ENCODE measurements at regions not wholly inside any gene's neighbourhood (a gene's known extent, or its start where the extent isn't known, plus 50 kb on each side); places are given as distances from the start of the nearest gene placed in this dataset.
"Not testable (repeated sequence)": the region's sequence is repeated elsewhere in the genome, so short reads cannot be mapped to it uniquely, and the experiment has no call there.

DNA sequence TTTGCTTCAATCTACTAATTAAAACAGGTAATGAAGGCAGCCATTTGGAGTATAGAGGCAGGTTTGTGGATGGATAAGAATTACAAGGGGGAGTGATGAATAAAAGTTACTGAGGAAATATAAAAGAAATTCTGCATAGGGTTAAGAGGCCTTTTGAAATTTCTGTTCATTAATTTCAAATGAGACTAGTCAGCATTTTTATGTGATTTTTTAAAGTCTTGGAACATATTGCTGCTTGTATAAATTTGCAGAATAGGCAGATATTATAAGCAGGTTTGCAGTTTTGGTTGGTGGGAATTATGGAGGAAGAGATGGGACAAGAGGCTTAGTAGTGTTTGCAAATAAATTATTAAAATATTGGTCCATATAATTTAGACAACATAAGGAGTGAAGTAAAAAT is 750.4 kb upstream of the AGA start:
- DNase-seq, result no peak

DNA sequence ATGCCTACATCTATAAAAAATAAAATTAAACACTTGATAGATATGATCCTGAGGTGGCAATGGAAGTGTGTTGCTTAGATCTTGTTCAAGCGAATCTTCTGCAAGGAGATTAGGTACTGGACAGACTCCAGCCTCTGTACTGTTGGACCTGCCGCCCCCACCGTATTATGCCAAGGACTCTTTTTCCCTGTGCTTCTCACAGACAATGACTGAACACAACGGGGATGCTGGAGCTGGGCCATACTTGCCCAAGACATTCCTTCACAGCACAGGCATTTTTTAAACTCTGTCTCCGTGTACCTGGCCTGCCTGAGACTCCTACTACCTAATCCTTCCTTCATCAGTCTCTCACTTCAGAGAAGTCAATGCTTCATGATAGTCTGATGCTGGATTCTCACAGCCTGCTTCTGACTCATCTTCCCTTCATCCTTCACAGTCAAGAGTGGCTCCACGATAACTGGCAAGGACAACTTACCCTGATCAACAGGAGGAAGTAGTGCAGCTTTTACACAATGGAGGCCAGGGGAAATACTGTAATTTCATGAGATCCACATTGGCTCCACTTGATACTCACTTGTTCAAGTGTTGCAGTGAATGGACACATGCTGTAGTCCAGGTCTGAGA is 754.6 kb upstream of the AGA start:
- DNase-seq, result no peak

DNA sequence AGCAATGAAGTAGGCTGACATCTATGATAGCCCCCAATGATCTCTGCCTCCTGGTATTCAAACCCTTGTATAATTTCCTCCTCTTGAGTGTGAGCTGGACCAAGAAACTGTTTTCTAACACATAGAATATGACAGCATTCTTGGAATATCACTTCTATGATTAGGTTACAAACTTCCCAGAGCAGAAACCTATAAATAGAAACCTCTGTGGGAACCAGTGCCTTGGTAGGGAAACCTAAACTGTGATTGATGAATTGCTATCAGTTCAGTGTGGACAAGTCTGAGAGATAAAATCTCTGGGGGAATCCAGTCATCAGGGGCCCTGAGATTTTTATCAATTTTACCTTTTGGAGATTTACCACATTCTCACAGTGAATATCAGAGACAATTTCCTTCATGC is 756.5 kb upstream of the AGA start:
- no peak for DNase-seq

DNA sequence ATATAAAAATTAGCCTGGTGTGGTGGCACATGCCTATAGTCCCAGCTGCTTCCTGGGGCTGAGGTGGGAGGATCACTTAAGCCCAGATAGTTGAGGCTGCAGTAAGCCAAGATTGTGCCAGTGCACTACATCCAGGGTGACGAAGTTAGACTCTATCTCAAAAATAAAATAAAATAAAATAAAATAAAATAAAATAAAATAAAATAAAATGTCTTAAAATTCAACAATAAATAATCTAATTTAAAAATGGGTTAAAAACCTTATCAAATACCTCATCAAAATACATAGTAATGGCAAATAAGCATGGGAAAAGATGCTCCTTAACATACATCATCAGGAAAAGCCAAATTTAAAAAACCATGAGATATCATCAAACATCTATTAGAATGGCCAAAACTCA is 760.2 kb upstream of the AGA start:
- DNase-seq, result no peak

DNA sequence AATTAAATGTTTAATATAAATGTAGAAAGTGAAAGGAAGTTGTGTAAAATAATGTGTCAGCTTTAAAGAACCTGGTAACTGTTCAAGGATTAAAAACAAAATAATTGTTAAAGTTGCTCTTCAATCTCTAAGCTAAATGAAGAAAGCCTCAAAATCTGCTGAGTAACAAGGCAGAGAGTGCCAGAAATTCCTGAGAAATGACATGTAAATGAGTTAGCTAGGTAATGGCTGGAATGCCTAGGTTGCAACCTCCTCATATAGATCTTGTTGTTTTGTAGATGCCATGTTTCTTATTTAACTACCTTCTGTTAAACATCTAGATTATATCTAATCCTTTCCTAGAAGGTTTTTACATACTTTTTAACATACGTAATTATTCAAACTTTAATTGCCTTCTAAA is 763.6 kb upstream of the AGA start:
- no peak for DNase-seq

DNA sequence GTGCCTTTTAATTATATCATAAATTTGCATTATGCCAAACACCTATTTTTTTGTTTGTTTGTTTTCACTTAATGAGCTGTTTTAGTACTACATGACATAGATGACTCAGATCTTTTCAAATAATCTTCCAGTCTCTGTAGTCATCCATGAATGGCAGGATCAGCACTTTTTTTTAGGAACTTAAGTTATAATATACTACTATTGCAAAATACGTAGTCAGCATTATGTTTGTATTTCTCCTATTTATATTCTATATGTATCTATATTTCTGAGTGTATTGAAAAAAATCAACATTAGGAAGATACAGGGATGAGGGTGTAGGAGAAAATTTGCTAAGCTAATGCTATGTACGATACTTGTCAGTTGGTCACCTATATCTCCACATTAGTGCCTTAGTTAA is 773.1 kb upstream of the AGA start:
- no peak for DNase-seq

DNA sequence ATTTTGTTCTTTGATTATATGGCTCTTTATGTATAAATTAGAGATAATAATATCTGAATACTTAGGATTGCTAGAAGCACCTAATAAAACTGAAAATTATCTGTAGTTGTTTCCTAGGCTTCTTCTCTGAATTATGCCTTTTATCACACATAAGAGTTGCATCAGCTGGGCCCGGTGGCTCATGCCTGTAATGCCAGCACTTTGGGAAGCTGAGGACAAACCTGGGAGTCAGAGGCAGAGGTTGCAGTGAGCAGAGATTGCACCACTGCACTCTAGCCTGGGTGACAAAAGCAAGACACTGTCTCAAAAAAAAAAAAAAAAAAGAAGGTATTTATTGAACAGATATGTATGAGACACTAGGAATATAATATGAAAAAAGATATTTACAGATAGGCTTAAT is 773.5 kb upstream of the AGA start:
- DNase-seq, result no peak

DNA sequence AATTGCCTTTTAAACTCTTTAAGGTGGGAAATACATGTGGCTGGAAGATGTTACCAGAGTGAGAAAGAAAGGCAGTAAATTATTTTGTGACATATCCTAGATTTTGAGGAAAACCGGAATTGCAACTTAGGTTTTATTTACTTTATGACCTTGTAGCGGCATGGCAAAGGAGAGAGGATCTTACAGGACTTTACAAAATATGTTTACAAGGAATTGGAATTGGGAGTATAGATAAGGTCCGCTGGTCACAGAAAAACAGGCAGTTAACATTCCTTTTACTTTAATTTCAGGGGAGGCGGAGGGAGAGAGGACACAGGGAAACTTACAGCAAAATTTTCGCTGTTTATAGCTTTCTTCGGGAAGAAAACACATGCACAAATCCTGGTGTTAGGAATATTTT is 784.2 kb upstream of the AGA start:
- DNase-seq, result not testable (repeated sequence)

DNA sequence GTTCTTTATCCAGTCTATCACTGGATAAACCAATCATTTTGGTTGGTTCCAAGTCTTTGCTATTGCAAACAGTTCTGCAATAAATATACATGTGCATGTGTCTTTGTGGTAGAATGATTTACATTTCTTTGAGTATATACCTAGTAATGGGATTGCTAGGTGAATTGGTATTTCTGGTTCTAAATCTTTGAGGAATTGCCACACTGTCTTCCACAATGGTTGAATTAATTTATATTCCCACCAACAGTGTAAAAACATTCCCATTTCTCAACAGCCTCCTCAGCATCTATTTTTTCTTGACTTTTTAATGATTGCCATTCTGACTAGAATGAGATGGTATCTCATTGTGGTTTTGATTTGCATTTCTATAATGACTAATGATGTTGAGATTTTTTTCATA is 791.7 kb upstream of the AGA start:
- DNase-seq, result no peak

DNA sequence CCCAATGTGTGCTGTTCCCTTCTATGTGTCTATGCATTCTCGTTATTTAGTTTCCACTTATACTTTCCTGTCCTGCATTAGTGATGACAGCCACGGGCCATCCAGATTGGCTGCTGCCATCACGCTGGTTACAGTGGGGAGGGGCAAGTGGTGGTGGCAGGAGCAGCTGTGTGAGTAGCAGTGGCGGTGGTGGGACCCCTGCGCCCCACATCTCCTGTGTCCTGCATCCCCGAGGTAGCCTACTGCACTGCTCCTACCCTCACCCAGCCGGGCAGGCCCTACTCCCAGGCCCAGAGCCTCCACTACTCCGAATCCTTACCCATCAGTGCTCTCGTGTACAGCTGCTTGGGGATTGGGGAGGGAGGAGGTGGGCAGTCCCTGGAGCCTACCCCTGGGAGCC is 798.7 kb upstream of the AGA start:
- DNase-seq, result no peak

DNA sequence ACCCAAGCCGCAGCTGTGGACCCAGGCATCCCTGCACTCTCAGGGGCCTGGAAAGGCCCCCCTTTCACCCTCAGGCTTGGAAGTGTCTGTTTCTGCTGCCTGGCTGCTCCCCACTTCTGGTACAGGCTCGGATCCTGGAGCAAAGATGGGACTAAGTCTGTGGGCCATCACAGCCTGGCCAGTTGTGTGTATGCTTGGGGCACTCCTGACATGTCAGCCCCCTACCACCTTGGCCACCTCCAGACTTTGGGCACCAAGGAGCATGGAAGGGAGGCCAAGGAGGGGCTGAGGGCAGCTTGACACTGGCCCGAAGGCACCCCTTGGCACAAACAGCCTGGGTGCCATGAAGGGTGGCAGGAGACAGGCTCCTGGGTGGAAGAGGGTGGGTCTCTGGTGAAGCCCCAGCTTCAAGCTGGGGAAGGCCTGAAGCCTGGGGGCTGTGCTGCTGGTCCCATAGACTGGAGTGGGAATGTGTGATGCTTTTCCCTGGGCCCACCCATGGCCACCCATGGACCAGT is 799.4 kb upstream of the AGA start:
- DNase-seq, result no peak

DNA sequence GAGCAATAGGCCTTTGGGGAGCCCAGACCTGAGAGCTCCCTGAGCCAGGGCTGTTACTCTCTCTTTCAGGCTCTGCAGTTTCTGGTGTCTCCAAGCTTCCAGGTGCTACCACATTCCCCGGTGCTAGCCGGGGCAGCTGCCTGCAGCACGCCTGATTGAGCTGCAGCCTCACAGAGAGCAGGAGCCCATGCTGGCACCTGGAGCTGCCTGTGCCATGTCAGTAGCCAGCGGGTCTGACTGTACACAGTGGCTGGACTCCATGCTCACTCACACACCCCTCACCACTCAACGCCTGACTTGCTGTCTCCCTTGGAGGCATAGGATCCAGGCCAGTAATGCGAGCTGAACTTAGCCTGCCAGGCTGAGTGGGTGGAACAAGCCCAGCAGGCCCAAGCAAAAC is 800.4 kb upstream of the AGA start:
- no peak for DNase-seq

DNA sequence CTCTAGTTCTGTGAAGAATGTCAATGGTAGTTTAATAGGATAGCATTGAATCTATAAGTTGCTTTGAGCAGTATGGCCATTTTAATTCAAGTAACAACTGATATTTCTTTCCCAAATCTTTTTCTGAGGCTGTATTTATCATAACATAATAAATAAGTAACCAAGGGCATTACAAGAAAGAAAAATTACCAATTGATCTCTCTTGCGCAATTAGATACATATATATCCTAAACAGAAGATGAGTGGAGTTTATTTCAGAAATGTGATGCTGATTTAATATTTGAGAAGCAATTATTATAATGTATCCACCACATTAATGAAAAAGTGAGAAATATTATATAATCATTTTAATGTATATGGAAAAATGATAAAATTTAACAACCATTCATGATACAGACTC is 802.5 kb upstream of the AGA start:
- no peak for DNase-seq

DNA sequence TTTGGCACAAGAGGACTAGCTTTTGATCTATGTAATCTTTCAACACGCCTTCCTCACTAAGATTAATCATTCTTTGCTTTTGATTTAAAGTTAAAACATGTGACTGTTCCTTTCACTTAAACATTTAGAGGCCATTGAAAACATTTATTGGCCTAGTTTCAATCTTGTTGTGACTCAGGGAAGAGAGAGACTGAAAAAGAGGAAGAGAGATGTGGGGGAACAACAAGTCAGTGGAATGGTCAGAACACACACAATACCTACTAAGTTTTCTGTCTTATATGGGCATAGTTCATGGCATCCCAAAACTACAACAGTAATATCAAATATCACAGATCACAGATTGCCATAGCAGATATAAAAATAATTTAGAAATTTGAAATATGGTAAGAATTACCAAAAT is 812.9 kb upstream of the AGA start:
- DNase-seq, result peak; percentile 23

DNA sequence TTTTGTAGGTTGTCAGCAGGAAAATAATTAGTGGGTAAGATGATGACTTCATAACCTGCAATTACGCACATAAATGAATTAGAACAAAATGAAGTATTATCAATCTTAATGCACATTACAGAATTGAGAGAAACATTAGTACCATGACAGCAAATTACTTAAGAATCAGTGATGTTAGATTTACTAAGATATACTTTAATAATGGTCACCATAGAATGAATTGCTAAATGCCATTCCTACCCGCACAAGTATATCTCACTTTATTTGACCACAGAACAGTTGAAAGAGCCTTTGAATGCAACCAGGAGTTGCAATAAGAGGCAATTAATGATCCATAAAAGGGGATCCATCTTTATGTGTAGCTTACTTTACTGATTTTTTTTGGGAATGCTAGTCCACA is 816.4 kb upstream of the AGA start:
- DNase-seq, result no peak

DNA sequence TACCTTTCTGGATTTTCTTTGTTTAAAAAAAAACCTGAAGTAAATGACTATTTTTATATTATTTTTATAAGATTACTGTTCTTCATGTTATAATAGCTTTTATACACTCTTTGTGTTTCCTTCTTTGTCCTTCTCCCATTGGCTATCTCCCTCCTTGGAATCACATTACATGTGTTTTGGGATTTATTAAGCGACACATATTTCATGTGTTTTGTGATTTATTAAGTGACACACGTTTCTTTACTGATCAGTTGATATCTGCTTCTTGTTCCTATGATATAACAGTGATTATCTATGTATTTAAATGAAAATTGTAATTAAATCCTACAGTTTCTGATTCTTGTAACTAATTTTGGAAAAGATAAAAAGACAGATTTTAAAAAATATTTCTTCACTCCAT is 817.3 kb upstream of the AGA start:
- DNase-seq, result no peak

DNA sequence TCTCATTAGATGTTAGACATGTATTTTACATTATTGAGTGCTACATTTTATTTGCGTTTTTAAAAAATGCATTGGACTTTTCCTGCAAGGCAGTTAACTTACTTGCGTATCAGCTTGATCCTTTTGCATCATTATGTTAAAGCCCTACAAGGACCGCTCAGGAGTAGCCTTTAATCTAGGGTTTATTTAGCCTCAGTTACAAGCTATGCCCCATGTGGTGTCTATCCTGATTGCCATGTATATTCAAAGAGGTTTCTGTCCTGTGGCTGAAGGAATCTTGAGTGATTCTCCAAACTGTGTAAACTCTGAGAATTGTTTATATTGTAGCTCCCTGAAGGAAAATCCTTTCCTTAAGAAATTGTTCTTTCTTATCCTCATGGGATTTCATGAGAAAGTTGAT is 821.8 kb upstream of the AGA start:
- DNase-seq, result no peak

DNA sequence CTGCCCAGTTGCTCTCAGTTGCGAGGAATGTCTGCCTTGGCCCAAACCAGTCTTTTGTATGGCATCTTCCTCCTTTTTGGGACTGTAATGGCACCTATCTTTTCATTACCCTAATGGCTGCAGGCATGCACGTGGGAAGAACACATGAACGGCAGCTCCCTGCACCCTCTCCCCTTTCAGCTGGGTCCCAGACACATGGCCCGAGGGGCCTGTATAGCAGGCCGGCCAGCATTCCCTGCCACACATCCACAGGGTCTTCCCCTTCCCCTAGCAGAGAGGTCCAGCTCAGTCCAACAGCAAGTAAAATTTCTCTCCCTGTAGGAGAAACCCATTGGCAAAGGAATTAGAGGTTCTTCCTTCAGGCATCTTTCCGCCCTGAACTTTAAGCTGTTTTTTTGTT is 829.1 kb upstream of the AGA start:
- DNase-seq, result no peak

DNA sequence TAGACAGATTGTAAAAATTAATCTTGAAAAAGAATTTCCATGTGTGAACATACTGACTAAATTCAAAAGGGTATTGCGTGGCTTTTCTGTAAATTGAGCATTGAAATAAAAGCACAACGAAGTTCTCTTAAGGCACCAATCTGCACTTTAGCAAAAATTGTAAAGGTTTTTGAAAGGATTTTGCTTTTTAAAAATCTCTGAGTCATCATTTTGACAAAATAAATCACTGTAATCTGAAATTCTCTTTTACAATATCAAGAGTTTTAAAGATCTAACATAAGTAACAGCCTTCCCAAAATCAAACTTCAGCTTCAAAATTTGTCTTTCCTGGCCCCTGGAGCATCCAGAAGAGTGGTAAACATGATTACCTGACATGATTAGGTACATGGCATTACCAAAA is 830.9 kb upstream of the AGA start:
- DNase-seq, result no peak

DNA sequence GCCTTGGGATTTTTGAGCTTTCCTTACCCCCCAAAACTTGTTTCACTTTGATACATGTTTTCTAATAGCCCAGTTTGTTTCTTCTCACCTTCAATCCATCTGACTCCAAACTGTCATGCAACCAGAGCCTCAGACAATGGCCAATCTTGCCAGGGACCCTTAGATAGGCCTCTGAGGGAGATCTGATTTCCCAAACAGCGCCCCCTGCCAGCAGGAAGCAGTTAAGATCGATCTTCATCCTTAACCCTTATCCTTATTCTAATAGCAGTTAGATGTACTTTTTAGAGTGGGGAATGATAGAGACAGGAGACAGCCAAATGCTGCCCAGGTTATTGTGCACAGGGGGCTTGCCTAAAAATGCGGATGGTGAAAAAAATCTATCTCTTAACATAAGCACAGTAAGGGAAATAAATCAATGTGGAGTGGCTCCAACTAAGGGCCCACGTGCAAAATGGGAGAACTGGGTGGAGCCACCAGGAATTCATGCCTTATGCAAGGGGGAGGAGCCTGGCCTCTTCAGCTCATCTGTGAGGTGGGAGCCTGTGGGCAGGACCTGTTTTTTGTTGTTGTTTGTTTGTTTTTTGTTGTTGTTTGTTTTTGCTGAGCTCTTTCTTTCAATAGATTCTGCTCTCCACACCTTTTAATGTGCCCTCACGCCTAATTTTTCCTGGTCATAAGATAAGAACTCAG is 833.6 kb upstream of the AGA start:
- peak; percentile 30 for DNase-seq

DNA sequence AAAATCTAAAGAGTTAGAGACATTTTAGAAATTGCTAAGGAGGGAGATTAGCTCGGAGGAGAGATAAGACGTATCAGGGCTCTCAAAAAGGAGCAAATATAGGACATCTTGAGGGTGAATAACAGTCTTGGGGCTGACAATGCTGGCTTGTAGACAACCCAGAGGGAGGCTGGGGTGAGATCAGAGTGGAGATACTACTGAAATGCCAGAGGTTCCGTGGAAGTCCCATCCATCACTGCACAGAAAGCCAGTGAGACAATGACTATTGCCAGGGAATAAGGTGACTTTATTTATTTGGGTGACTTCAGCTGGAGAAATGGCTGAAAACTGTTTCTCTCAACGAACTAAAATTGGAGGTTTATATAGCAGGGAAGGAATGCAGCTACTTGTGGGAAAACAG is 838.1 kb upstream of the AGA start:
- DNase-seq, result no peak

DNA sequence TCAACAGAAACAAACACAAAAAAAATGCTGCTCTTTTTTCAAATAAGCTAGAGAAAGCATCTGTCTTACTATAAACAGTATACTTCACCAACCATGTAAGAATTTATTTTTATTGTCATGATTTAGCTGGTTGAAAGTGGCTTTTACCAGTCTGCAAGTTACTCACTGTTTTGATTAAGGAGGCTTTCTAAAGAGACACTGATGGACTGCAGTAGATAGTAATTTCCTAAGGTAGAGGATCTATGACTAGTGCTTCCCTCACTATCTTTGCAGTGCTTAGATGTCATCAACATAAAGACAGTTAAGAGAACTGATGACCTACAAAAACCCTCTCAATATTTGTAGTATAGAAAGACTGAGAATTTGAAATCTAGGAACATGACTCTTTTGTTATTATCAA is 846.2 kb upstream of the AGA start:
- DNase-seq, result no peak

DNA sequence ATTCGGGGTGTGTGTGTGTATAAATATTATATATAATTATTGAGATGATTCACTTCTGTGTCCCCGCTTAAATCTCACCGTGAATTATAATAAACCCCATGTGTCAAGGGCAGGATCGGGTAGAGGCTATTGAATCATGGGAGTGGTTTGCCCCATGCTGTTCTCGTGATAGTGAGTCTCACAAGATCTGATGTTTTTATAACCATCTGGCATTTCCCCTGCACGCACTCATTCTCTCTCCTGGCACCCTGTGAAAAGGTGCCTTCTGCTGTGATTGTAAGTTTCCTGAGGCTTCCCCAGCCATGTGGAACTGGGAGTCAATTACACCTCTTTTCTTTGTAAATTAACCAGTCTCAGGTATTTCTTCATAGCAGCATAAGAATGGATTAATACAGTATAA is 851.4 kb upstream of the AGA start:
- no peak for DNase-seq

DNA sequence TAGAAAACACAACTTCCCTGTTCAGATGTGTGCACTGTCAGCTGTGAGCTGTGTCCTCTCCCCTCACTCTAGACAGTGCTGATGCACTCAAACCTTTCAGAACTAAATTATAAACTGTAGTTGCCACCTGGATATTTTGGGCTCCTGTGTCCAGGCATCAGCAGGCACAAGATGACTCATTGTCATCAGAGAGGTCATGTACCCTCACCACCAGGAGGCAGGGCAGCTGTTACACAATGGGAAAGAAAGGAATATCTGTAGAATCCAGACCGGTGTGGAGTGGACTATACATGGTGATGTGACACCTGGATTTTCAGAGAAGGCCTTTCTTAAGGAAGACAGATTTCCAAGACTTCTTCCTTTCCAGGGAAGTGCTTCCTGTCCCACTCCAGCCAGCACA is 854.4 kb upstream of the AGA start:
- no peak for DNase-seq

DNA sequence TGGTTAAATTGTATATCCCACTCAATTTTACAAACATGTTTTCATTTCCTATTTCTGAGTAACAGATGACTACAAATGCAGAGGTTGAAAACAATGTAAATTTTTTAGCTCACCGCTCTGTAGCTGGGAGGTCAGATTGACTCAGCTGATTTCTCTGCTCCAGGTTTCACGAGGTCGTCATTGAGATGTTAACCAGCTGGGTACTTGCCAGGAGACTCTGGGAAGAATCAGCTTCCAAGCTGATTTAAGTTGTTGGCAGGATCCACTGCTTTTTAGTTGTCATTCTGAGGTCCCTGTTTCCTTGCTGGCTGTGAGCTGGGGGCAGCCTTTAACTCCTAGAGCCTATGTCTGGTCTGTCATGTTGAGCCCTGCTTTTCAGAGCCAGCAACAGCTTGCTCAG is 864.3 kb upstream of the AGA start:
- no peak for DNase-seq
